Body of pancreas (tissue), 4 donors: ENCODE measurements at regions not wholly inside any gene's neighbourhood (a gene's known extent, or its start where the extent isn't known, plus 50 kb on each side); places are given as distances from the start of the nearest gene placed in this dataset.

Experiments used
- ATAC-seq: fragments of 150-250 bp; one replicate; pipeline ENCODE4 v1.9.1; 2016
- DNase-seq, 4 donors: peaks; one replicate each; pipeline ENCODE4 v3.0.0-alpha.2; 2019
- H3K27ac ChIP-seq, 4 donors: fragments of 200-600 bp; sonication (generic); 1 replicate in 3 of 4; 2 replicates in 1 of 4; pipeline versions ENCODE4 v1.5.1 to v1.6.1; 2016 to 2019; ENCODE audit warnings: mild to moderate bottlenecking in 1 of 4, mixed read lengths in 1 of 4, moderate library complexity in 1 of 4
- H3K27me3 ChIP-seq, 2 donors: fragments of 200-600 bp; sonication (generic); one replicate each; pipeline ENCODE4 v1.6.0; 2016; ENCODE audit warnings: mild to moderate bottlenecking in 1 of 2
- H3K36me3 ChIP-seq, 2 donors: fragments of 200-600 bp; sonication (generic); replicated peaks in 1 of 2; 2 replicates each; pipeline ENCODE4 v1.5.1; 2016; ENCODE audit warnings: low read depth in 2 of 2; ENCODE audit not compliant: insufficient read depth in 1 of 2
- H3K4me1 ChIP-seq: fragments of 200-600 bp; sonication (generic); one replicate; pipeline ENCODE4 v1.6.0; 2016
- H3K4me3 ChIP-seq, 2 donors: fragments of 200-600 bp; sonication (generic); 1 replicate in 1 of 2; 2 replicates in 1 of 2; pipeline ENCODE4 v1.5.1; 2016 to 2019
- H3K9me3 ChIP-seq, 3 donors: fragments of 200-600 bp; sonication (generic); 1 replicate in 2 of 3; 2 replicates in 1 of 3; pipeline ENCODE4 v1.5.1; 2016
- CTCF ChIP-seq, 7 experiments: fragments of 450-650 bp in 4 of 7; fragments of 200-600 bp in 3 of 7; sonication (generic) in 3 of 7; IDR thresholded peaks; one replicate each; pipeline ENCODE4 v1.5.1; 2016 to 2019; ENCODE audit warnings: antibody characterized with exemption in 7 of 7
- POLR2A ChIP-seq, 3 donors: fragments of 450-650 bp; IDR thresholded peaks; one replicate each; pipeline ENCODE4 v1.6.1; 2016; ENCODE audit warnings: antibody characterized with exemption in 3 of 3, mild to moderate bottlenecking in 2 of 3
- WGBS, 2 donors: methylation state at CpG; one replicate each; pipeline ENCODE4 v1.1.5; 2017; 5-methylcytosine and 5-hydroxymethylcytosine counted together
- intact Hi-C: fragments of 100-400 bp; cut with DNase I; formaldehyde crosslinking; loops from one replicate; pipeline ENCODE4 v1.15.1; 2023

- DNase-seq (no peak), ATAC-seq (no peak)
- no peaks in the 10 kb centered on the region for H3K9me3 ChIP-seq
- no peaks in the 10 kb centered on the region for H3K4me1 ChIP-seq
- no peaks in the 10 kb centered on the region for H3K36me3 ChIP-seq
- H3K27ac ChIP-seq, result no peak overlapping the region
- intact Hi-C loops, result no loop called here
- TF ChIP-seq CTCF (IDR thresholded peaks at IDR 0.05), result no peak
- TF ChIP-seq POLR2A (IDR thresholded peaks at IDR 0.05), result no peak
- 43 to 60% methylated on average over 6 of the region's 6 CpGs for WGBS, 2 donors
- H3K4me3 ChIP-seq, result no peak overlapping the region
- no peaks in the 10 kb centered on the region for H3K27me3 ChIP-seq
Measured at GRCh38 chr11:45725776-45726492, 60.5 kb upstream of the CHST1 start.

- no peaks in the 10 kb centered on the region for H3K9me3 ChIP-seq
- no peak overlapping the region for H3K27ac ChIP-seq
- ATAC-seq (no peak), DNase-seq (no peak)
- TF ChIP-seq POLR2A (IDR thresholded peaks at IDR 0.05) (no peak), CTCF (IDR thresholded peaks at IDR 0.05) (no peak)
- WGBS, 2 donors, result 68 to 88% methylated on average over 3 of the region's 3 CpGs
- intact Hi-C loops, result no loop called here
- H3K36me3 ChIP-seq, result no peaks in the 10 kb centered on the region
- no peak overlapping the region for H3K4me3 ChIP-seq
- no peaks in the 10 kb centered on the region for H3K4me1 ChIP-seq
- H3K27me3 ChIP-seq, result no peaks in the 10 kb centered on the region
Measured at GRCh38 chr11:45725121-45725520, 59.7 kb upstream of the CHST1 start.

GRCh38 chr11:45724153-45724552 is 58.7 kb upstream of the CHST1 start:
- TF ChIP-seq POLR2A (IDR thresholded peaks at IDR 0.05), result no peak
- no peak for TF ChIP-seq CTCF (IDR thresholded peaks at IDR 0.05)
- 65 to 77% methylated on average over 3 of the region's 3 CpGs for WGBS, 2 donors
- H3K4me3 ChIP-seq, result no peak overlapping the region
- H3K36me3 ChIP-seq, result no peaks in the 10 kb centered on the region
- no peak for DNase-seq
- H3K4me1 ChIP-seq, result no peaks in the 10 kb centered on the region
- H3K27ac ChIP-seq, result no peak overlapping the region
- no peaks in the 10 kb centered on the region for H3K27me3 ChIP-seq
- no peak for ATAC-seq
- no peaks in the 10 kb centered on the region for H3K9me3 ChIP-seq
- intact Hi-C loops, result no loop called here

- H3K27ac ChIP-seq, result no peak overlapping the region
- DNase-seq (no peak), ATAC-seq (no peak)
- no peak overlapping the region for H3K4me3 ChIP-seq
- H3K9me3 ChIP-seq, result no peaks in the 10 kb centered on the region
- H3K27me3 ChIP-seq, result no peaks in the 10 kb centered on the region
- H3K36me3 ChIP-seq, result no peaks in the 10 kb centered on the region
- intact Hi-C loops, result no loop called here
- WGBS, 2 donors, result 82 to 90% methylated on average over 7 of the region's 7 CpGs
- TF ChIP-seq POLR2A (IDR thresholded peaks at IDR 0.05) (no peak), CTCF (IDR thresholded peaks at IDR 0.05) (no peak)
- no peaks in the 10 kb centered on the region for H3K4me1 ChIP-seq
Measured at GRCh38 chr11:45723397-45723796, 58.0 kb upstream of the CHST1 start.

- no peak for ATAC-seq
- WGBS, 2 donors, result 77% methylated on average over 13 of the region's 13 CpGs
- intact Hi-C loops, result no loop called here
- no peak for DNase-seq
- Histone ChIP-seq H3K36me3 (no peaks in the 10 kb centered on the region), H3K9me3 (no peaks in the 10 kb centered on the region), H3K27me3 (no peaks in the 10 kb centered on the region), H3K4me1 (no peaks in the 10 kb centered on the region), H3K27ac (no peak overlapping the region), H3K4me3 (no peak overlapping the region)
- TF ChIP-seq CTCF (IDR thresholded peaks at IDR 0.05), result no peak
- no peak for TF ChIP-seq POLR2A (IDR thresholded peaks at IDR 0.05)
Measured at GRCh38 chr11:45722144-45722543, 56.7 kb upstream of the CHST1 start.
